SK-N-SH treated with all-trans-retinoic acid at 6 μM for 48 hours (cell line): ENCODE measurements at regions not wholly inside any gene's neighbourhood (a gene's known extent, or its start where the extent isn't known, plus 50 kb on each side); places are given as distances from the start of the nearest gene placed in this dataset.

Experiments
- ATAC-seq: fragments of 200-7000 bp; cut with Tn5 transposase; 3 replicates; pipeline ENCODE4 v1.9.1; 2020; ENCODE audit warnings: mild to moderate bottlenecking, moderate library complexity
- BACH2 ChIP-seq: fragments of 250-450 bp; sonication (Bioruptor Pico); IDR thresholded peaks from 2 replicates; pipeline ENCODE4 v1.9.0; 2021; ENCODE audit warnings: mild to moderate bottlenecking, borderline replicate concordance
- CSDC2 ChIP-seq: fragments of 250-450 bp; sonication (Bioruptor Pico); IDR thresholded peaks from 2 replicates; pipeline ENCODE4 v1.5.0; 2020; ENCODE audit warnings: mild to moderate bottlenecking, moderate library complexity
- ESRRG ChIP-seq: fragments of 250-450 bp; sonication (Bioruptor Pico); IDR thresholded peaks from 2 replicates; pipeline ENCODE4 v1.6.1; 2021; ENCODE audit warnings: mild to moderate bottlenecking
- GLIS3 ChIP-seq: fragments of 250-450 bp; sonication (Bioruptor Pico); IDR thresholded peaks from 2 replicates; pipeline ENCODE4 v1.5.0; 2020; ENCODE audit warnings: mild to moderate bottlenecking, moderate library complexity
- ISL1 ChIP-seq: fragments of 250-450 bp; sonication (Bioruptor Pico); IDR thresholded peaks from 2 replicates; pipeline ENCODE4 v2.1.2; 2022; ENCODE audit warnings: mild to moderate bottlenecking, moderate library complexity
- OSR1 ChIP-seq: fragments of 250-450 bp; sonication (Bioruptor Pico); IDR thresholded peaks from 2 replicates; pipeline ENCODE4 v1.8.0; 2022; ENCODE audit warnings: moderate library complexity, mild to moderate bottlenecking, inconsistent platforms
- PPARA ChIP-seq: fragments of 250-450 bp; sonication (Bioruptor Pico); IDR thresholded peaks from 2 replicates; pipeline ENCODE4 v1.5.0; 2020; ENCODE audit warnings: mild to moderate bottlenecking, borderline replicate concordance
- RARB ChIP-seq: fragments of 250-450 bp; sonication (Bioruptor Pico); IDR thresholded peaks from 2 replicates; pipeline ENCODE4 v1.8.0; 2021; ENCODE audit warnings: mild to moderate bottlenecking, moderate library complexity
- SNAI2 ChIP-seq: fragments of 250-450 bp; sonication (Bioruptor Pico); IDR thresholded peaks from 2 replicates; pipeline ENCODE4 v1.5.0; 2020; ENCODE audit warnings: mild to moderate bottlenecking, moderate library complexity
- TCF4 ChIP-seq: fragments of 250-450 bp; sonication (Bioruptor Pico); IDR thresholded peaks from 2 replicates; pipeline ENCODE4 v1.8.0; 2021; ENCODE audit warnings: mild to moderate bottlenecking, moderate library complexity, borderline replicate concordance
- TOX ChIP-seq: fragments of 250-450 bp; sonication (Bioruptor Pico); IDR thresholded peaks from 2 replicates; pipeline ENCODE4 v1.8.0; 2021; ENCODE audit warnings: mild to moderate bottlenecking, moderate library complexity, borderline replicate concordance
- ZC3H10 ChIP-seq: fragments of 250-450 bp; sonication (Bioruptor Pico); IDR thresholded peaks from 2 replicates; pipeline ENCODE4 v1.5.1; 2021; ENCODE audit warnings: mild to moderate bottlenecking, moderate library complexity
- ZFP3 ChIP-seq: fragments of 250-450 bp; sonication (Bioruptor Pico); IDR thresholded peaks from 2 replicates; pipeline ENCODE4 v1.5.0; 2020; ENCODE audit warnings: mild to moderate bottlenecking, moderate library complexity
- ZFP30 ChIP-seq: fragments of 450-650 bp; formaldehyde crosslinking; IDR thresholded peaks from 2 replicates; pipeline ENCODE4 v1.5.0; 2022; ENCODE audit warnings: mild to moderate bottlenecking, moderate library complexity
- ZNF565 ChIP-seq: fragments of 450-650 bp; formaldehyde crosslinking; conservative IDR thresholded peaks from 2 replicates; pipeline ENCODE4 v1.5.0; 2020; ENCODE audit warnings: low read depth, mild to moderate bottlenecking, moderate library complexity
- ZNF70 ChIP-seq: fragments of 450-650 bp; formaldehyde crosslinking; IDR thresholded peaks from 2 replicates; pipeline ENCODE4 v1.5.0; 2020; ENCODE audit warnings: mild to moderate bottlenecking, moderate library complexity
- TF ChIP-seq, protein P1 (sequence below): fragments of 250-450 bp; sonication (Bioruptor Pico); IDR thresholded peaks from 2 replicates; pipeline ENCODE4 v1.5.1; 2021; ENCODE audit warnings: mild to moderate bottlenecking, moderate library complexity
- TF ChIP-seq, protein P2 (sequence below): fragments of 250-450 bp; sonication (Bioruptor Pico); IDR thresholded peaks from 2 replicates; pipeline ENCODE4 v1.5.1; 2020; ENCODE audit warnings: low read depth, mild to moderate bottlenecking, moderate library complexity
- TF ChIP-seq, protein P3 (sequence below): fragments of 250-450 bp; sonication (Bioruptor Pico); IDR thresholded peaks from 2 replicates; pipeline ENCODE4 v1.8.0; 2021; ENCODE audit warnings: low read depth, mild to moderate bottlenecking, moderate library complexity, borderline replicate concordance
- TF ChIP-seq, protein P4 (sequence below): fragments of 250-450 bp; sonication (Bioruptor Pico); IDR thresholded peaks from 2 replicates; pipeline ENCODE4 v1.8.0; 2020; ENCODE audit warnings: mild to moderate bottlenecking, moderate library complexity, borderline replicate concordance

DNA sequence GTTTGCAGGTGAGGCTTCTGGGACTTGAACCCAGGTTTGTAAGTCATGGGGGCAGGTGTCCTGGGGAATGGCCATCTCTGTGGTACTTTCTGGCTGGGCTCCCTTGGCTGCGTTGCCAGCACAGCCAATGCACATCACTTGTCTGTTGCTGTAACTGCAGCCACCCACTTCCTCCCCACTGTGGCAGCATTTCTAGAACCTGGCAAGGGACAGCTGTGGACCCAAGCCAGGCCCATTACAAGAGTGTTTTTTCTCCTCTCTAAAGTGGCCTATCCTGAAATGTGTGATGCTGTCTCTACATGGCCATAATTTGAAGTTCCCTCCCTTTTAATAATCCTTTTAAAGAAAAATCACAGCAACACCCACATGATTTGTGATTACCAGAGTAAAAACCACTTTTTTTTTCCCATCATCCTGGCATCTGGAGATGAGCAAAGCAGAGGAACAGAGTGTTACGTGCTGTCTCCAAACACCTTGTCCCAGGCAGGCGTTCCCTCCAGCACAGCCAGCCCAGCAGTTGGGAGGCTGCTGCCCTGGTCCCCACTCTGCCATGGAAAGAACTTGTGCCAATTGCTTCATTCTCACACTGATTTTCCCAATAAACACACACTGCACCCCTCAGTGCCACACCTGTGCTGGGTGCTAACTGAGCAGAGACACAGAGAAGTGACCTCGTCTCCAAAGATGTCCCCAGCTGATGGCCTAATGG is 360.6 kb upstream of the USP24 start (continued):
- TF ChIP-seq, protein P1, sequence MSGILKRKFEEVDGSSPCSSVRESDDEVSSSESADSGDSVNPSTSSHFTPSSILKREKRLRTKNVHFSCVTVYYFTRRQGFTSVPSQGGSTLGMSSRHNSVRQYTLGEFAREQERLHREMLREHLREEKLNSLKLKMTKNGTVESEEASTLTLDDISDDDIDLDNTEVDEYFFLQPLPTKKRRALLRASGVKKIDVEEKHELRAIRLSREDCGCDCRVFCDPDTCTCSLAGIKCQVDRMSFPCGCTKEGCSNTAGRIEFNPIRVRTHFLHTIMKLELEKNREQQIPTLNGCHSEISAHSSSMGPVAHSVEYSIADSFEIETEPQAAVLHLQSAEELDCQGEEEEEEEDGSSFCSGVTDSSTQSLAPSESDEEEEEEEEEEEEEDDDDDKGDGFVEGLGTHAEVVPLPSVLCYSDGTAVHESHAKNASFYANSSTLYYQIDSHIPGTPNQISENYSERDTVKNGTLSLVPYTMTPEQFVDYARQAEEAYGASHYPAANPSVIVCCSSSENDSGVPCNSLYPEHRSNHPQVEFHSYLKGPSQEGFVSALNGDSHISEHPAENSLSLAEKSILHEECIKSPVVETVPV: no peak
- TF ChIP-seq, protein P2, sequence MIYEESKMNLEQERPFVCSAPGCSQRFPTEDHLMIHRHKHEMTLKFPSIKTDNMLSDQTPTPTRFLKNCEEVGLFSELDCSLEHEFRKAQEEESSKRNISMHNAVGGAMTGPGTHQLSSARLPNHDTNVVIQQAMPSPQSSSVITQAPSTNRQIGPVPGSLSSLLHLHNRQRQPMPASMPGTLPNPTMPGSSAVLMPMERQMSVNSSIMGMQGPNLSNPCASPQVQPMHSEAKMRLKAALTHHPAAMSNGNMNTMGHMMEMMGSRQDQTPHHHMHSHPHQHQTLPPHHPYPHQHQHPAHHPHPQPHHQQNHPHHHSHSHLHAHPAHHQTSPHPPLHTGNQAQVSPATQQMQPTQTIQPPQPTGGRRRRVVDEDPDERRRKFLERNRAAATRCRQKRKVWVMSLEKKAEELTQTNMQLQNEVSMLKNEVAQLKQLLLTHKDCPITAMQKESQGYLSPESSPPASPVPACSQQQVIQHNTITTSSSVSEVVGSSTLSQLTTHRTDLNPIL: no peak

DNA sequence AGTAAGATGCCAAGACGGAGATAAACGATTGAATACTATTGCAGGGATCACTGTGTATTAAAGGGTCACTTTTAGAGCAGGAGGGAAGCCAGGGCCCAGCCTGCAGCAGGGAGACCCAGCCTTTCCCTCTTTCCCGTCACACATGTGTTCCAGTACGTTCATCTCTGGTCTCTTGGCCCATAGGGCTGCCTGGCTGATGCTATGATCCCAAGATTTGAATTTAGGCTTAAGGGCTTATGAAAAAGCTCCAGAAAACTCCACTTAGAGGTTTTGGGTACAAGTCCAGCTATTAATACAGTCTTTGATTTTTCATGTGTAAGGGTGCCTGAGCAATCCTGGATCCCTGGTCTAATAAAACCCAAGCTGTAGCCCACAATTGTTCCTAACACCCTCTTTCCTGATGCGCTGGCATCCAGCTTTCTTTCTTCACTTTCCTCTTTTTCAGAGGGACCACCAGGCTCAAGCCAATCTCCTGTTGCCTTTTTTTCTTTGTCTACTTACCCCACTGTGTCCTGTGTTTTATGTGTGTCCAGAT is 359.6 kb upstream of the USP24 start:
- no peak for ATAC-seq
- TF ChIP-seq ISL1 (CRISPR knock-in tag) (no peak), RARB (CRISPR knock-in tag) (no peak), OSR1 (CRISPR knock-in tag) (no peak), ZNF565 (no peak), CSDC2 (CRISPR knock-in tag) (no peak), ZFP30 (CRISPR knock-in tag) (no peak), ZFP3 (CRISPR knock-in tag) (no peak), SNAI2 (no peak), ESRRG (no peak), GLIS3 (no peak), BACH2 (CRISPR knock-in tag) (no peak), PPARA (CRISPR knock-in tag) (no peak)
- TF ChIP-seq, protein P3, sequence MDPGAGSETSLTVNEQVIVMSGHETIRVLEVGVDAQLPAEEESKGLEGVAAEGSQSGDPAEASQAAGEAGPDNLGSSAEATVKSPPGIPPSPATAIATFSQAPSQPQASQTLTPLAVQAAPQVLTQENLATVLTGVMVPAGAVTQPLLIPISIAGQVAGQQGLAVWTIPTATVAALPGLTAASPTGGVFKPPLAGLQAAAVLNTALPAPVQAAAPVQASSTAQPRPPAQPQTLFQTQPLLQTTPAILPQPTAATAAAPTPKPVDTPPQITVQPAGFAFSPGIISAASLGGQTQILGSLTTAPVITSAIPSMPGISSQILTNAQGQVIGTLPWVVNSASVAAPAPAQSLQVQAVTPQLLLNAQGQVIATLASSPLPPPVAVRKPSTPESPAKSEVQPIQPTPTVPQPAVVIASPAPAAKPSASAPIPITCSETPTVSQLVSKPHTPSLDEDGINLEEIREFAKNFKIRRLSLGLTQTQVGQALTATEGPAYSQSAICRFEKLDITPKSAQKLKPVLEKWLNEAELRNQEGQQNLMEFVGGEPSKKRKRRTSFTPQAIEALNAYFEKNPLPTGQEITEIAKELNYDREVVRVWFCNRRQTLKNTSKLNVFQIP (CRISPR knock-in tag): no peak
- TF ChIP-seq, protein P2: no peak
- TF ChIP-seq, protein P4, sequence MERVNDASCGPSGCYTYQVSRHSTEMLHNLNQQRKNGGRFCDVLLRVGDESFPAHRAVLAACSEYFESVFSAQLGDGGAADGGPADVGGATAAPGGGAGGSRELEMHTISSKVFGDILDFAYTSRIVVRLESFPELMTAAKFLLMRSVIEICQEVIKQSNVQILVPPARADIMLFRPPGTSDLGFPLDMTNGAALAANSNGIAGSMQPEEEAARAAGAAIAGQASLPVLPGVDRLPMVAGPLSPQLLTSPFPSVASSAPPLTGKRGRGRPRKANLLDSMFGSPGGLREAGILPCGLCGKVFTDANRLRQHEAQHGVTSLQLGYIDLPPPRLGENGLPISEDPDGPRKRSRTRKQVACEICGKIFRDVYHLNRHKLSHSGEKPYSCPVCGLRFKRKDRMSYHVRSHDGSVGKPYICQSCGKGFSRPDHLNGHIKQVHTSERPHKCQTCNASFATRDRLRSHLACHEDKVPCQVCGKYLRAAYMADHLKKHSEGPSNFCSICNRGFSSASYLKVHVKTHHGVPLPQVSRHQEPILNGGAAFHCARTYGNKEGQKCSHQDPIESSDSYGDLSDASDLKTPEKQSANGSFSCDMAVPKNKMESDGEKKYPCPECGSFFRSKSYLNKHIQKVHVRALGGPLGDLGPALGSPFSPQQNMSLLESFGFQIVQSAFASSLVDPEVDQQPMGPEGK: no peak

DNA sequence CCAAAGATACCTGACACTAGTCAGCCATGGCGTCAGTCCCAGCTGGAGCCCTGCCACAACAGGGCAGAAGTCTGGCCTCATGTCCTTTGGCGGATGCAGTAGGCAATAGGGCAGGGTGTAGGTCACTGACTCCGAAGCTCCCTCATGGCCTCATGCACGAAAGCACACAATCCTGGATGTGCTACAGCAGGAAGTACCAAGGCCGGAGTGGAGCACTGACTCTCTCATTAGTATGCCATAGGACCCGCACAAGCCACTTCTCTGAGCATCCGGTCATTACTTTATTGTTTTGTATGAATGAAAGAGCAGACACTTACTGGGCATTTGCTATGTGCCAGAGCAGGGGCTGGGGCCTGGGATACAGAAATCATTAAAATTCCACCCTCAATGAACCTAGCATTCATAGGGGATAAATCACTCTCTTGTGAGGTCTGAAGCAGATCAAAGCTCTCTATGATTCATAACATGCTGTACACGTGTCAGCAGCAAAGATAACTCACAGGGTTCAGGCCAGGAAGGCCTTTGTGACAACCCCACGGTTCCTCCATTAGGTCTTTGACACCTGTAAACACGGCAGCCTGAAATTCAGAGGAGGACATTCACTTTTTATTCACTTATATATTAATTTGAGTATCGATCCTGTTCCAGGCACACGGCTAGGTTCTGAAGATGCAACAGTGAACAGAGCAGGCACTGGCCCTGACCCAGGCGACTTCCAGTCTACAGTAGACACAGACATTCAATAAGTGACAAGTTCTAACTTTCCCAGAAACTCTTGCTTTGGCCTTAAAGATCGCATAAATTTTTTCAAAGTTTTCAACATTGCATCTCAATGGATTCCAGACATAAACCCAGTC is 357.9 kb upstream of the USP24 start:
- ATAC-seq: peak; percentile 81
- TF ChIP-seq TCF4 (CRISPR knock-in tag) (no peak), SNAI2 (no peak), BACH2 (CRISPR knock-in tag) (no peak), RARB (CRISPR knock-in tag) (no peak), ZC3H10 (no peak), ZNF70 (CRISPR knock-in tag) (no peak), ZNF565 (no peak), ISL1 (CRISPR knock-in tag) (no peak; the same call in 1 of the 2 replicates), ZFP30 (CRISPR knock-in tag) (no peak), TOX (CRISPR knock-in tag) (no peak), CSDC2 (CRISPR knock-in tag) (no peak), OSR1 (CRISPR knock-in tag) (no peak), GLIS3 (no peak)
- TF ChIP-seq, protein P2: no peak
- TF ChIP-seq, protein P3 (CRISPR knock-in tag): no peak
- TF ChIP-seq, protein P4: no peak
